HL-60 (cell line): ENCODE measurements at regions not wholly inside any gene's neighbourhood (a gene's known extent, or its start where the extent isn't known, plus 50 kb on each side); places are given as distances from the start of the nearest gene placed in this dataset.

Source experiments
- DNase-seq, 2 experiments: peaks; one replicate each; pipeline ENCODE4 v3.0.0-alpha.2; 2010 to 2020; ENCODE audit warnings: low read depth in 1 of 2, low spot score in 1 of 2
- H3K27ac ChIP-seq: fragments of 250-450 bp; sonication (Bioruptor Pico); replicated peaks from 2 replicates; pipeline ENCODE4 v1.5.1; 2020; ENCODE audit warnings: mild to moderate bottlenecking, moderate library complexity
- H3K27me3 ChIP-seq: fragments of 250-450 bp; sonication (Bioruptor Pico); 2 replicates; pipeline ENCODE4 v1.5.1; 2021; ENCODE audit warnings: mild to moderate bottlenecking, moderate library complexity; ENCODE audit not compliant: insufficient read depth, poor library complexity, severe bottlenecking
- H3K4me3 ChIP-seq: replicated peaks from 2 replicates; pipeline ENCODE4 v1.5.1; 2011; ENCODE audit warnings: mild to moderate bottlenecking, control low read depth, low read length; ENCODE audit not compliant: insufficient read depth
- GABPA ChIP-seq: IDR thresholded peaks from 2 replicates; pipeline ENCODE4 v1.6.1; 2012; ENCODE audit warnings: low read depth
- POLR2AphosphoS5 ChIP-seq: IDR thresholded peaks from 2 replicates; pipeline ENCODE4 v1.6.1; 2012; ENCODE audit warnings: low read depth
- SPI1 ChIP-seq: IDR thresholded peaks from 2 replicates; pipeline ENCODE4 v1.6.1; 2012; ENCODE audit warnings: low read depth, mild to moderate bottlenecking, borderline replicate concordance
- TF ChIP-seq, protein P1 (sequence below): IDR thresholded peaks from one replicate; pipeline ENCODE4 v1.5.1; 2011; ENCODE audit warnings: low read length, control low read depth, inconsistent platforms; ENCODE audit not compliant: insufficient read depth
- TF ChIP-seq, protein P2 (sequence below): IDR thresholded peaks from 2 replicates; pipeline ENCODE4 v1.6.1; 2012; ENCODE audit warnings: low read depth; ENCODE audit not compliant: insufficient replicate concordance

DNA sequence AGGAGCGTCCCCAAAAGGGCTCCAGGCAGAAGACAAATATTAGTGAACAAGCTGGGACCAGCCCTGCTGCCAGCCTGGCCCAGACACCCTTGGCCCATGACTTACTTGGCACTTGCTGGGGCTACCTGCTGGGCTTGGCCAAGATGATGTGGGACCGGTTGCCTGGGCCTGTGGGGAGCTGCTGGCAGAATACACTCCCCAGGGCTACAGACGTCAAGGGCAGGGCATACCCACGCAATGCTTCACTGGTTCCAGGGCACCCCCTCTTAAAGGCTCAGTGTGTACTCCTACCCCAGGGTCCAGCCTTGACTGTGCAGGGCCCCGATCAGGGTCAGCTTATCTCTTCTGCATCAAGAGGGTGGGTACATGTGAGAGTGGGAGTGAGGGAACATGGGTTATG, 106.5 kb upstream of the SLC2A1 start:
- TF ChIP-seq GABPA: no peak
- no peak for TF ChIP-seq SPI1
- TF ChIP-seq, protein P1, sequence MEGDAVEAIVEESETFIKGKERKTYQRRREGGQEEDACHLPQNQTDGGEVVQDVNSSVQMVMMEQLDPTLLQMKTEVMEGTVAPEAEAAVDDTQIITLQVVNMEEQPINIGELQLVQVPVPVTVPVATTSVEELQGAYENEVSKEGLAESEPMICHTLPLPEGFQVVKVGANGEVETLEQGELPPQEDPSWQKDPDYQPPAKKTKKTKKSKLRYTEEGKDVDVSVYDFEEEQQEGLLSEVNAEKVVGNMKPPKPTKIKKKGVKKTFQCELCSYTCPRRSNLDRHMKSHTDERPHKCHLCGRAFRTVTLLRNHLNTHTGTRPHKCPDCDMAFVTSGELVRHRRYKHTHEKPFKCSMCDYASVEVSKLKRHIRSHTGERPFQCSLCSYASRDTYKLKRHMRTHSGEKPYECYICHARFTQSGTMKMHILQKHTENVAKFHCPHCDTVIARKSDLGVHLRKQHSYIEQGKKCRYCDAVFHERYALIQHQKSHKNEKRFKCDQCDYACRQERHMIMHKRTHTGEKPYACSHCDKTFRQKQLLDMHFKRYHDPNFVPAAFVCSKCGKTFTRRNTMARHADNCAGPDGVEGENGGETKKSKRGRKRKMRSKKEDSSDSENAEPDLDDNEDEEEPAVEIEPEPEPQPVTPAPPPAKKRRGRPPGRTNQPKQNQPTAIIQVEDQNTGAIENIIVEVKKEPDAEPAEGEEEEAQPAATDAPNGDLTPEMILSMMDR: no peak
- TF ChIP-seq, protein P2, sequence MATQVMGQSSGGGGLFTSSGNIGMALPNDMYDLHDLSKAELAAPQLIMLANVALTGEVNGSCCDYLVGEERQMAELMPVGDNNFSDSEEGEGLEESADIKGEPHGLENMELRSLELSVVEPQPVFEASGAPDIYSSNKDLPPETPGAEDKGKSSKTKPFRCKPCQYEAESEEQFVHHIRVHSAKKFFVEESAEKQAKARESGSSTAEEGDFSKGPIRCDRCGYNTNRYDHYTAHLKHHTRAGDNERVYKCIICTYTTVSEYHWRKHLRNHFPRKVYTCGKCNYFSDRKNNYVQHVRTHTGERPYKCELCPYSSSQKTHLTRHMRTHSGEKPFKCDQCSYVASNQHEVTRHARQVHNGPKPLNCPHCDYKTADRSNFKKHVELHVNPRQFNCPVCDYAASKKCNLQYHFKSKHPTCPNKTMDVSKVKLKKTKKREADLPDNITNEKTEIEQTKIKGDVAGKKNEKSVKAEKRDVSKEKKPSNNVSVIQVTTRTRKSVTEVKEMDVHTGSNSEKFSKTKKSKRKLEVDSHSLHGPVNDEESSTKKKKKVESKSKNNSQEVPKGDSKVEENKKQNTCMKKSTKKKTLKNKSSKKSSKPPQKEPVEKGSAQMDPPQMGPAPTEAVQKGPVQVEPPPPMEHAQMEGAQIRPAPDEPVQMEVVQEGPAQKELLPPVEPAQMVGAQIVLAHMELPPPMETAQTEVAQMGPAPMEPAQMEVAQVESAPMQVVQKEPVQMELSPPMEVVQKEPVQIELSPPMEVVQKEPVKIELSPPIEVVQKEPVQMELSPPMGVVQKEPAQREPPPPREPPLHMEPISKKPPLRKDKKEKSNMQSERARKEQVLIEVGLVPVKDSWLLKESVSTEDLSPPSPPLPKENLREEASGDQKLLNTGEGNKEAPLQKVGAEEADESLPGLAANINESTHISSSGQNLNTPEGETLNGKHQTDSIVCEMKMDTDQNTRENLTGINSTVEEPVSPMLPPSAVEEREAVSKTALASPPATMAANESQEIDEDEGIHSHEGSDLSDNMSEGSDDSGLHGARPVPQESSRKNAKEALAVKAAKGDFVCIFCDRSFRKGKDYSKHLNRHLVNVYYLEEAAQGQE: no peak
- TF ChIP-seq POLR2AphosphoS5: no peak
- no peak for DNase-seq
- no peak overlapping the region for H3K27ac ChIP-seq
- H3K4me3 ChIP-seq: no peak overlapping the region
- H3K27me3 ChIP-seq: peaks cover 11% of the 10 kb centered on the region

DNA sequence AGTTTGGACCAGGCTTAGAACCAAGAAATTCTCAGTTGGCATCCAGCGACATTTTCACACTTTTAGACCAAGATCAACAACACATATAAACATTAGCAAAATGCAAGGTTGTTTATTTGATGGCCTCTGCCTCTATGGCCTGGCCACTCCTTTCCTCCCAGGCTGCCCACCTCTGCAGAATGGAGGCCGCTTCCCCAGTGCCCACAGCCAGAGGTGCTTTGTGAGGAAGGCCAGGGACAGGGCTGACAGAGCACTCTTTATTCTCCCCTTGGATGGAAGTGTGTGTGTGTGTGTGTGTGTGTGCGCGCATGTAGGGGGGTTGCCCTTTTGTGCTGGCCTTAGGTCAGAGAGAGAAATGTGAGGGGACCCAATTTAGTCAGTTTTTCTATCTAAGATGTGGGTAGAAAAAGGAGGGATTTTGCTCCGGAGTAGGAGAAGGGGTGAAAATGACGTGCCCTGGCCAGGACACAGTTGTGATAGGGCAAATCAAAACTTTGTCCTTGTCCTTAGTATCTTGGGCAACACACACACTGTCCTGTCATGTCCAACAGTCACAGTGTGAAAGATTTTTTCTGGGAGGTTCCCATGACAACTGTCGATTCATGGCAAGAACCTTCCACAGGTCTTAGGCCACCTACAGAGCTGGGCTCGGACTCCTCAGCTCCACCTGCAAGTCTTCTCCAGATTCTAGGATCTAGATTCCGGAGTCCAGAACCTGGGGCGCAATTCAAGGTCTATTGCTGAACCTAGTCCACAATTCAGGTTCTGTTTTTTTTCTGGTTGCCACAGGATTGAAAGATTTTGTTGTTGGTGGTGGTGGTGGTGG, 104.9 kb upstream of the SLC2A1 start:
- peaks cover 5% of the 10 kb centered on the region for H3K27me3 ChIP-seq
- H3K4me3 ChIP-seq: no peak overlapping the region
- no peak for DNase-seq
- no peak for TF ChIP-seq GABPA
- TF ChIP-seq SPI1: no peak
- TF ChIP-seq, protein P1: no peak
- no peak for TF ChIP-seq POLR2AphosphoS5
- TF ChIP-seq, protein P2: no peak
- no peak overlapping the region for H3K27ac ChIP-seq

GRCh38 chr1:43062527-43063095, 103.9 kb upstream of the SLC2A1 start:
- H3K27ac ChIP-seq: no peak overlapping the region
- DNase-seq: no peak
- no peak for TF ChIP-seq GABPA
- no peak for TF ChIP-seq POLR2AphosphoS5
- no peak for TF ChIP-seq SPI1
- TF ChIP-seq, protein P2: no peak
- TF ChIP-seq, protein P1: no peak

More at GRCh38 chr1:43062527-43063095, 103.9 kb upstream of the SLC2A1 start:
- no peaks in the 10 kb centered on the region for H3K27me3 ChIP-seq
- no peak overlapping the region for H3K4me3 ChIP-seq
